PC-9 (cell line): ENCODE measurements at regions not wholly inside any gene's neighbourhood (a gene's known extent, or its start where the extent isn't known, plus 50 kb on each side); places are given as distances from the start of the nearest gene placed in this dataset.

Source experiments
- CTCF ChIP-seq: fragments of 200-600 bp; sonication (generic); conservative IDR thresholded peaks from 2 replicates; pipeline ENCODE4 v1.6.1; 2017; ENCODE audit warnings: mixed run types, antibody characterized with exemption, mild to moderate bottlenecking, moderate library complexity
- EZH2 ChIP-seq: fragments of 200-600 bp; sonication (generic); IDR thresholded peaks from 2 replicates; pipeline ENCODE4 v1.8.0; 2017; ENCODE audit warnings: antibody characterized with exemption, low read depth

- TF ChIP-seq CTCF (no peak), EZH2 (no peak)
These were observed 72.0 kb upstream of the ARHGAP32 start for GRCh38 chr11:129264114-129264513.
